B cell (primary cell): ENCODE measurements at regions not wholly inside any gene's neighbourhood (a gene's known extent, or its start where the extent isn't known, plus 50 kb on each side); places are given as distances from the start of the nearest gene placed in this dataset.

Experiments
- ATAC-seq: fragments of 200-7000 bp; cut with Tn5 transposase; one replicate; pipeline ENCODE4 v1.10.0; 2021; ENCODE audit warnings: low read depth, mild to moderate bottlenecking, moderate number of reproducible peaks, moderate library complexity
- CTCF ChIA-PET: fragments of 350-600 bp; sonication (Branson Sonifier 250); formaldehyde crosslinking; loops from one replicate; lab custom pipeline; 2021; ENCODE audit warnings: antibody characterized with exemption, inconsistent platforms; lab: Charles Lee
- POLR2A ChIA-PET: fragments of 350-600 bp; sonication (Branson Sonifier 250); formaldehyde crosslinking; loops from one replicate; lab custom pipeline; 2021; ENCODE audit warnings: antibody characterized with exemption; lab: Charles Lee
- DNase-seq: peaks from one replicate; pipeline ENCODE4 v3.0.0; 2013
- H2AFZ ChIP-seq: 2 replicates; pipeline ENCODE4 v1.6.1; 2012; ENCODE audit warnings: mild to moderate bottlenecking, low read depth, low read length; ENCODE audit not compliant: insufficient read depth, poor library complexity, severe bottlenecking
- H3K27ac ChIP-seq, 2 donors: 1 replicate in 1 of 2; 2 replicates in 1 of 2; pipeline ENCODE4 v1.5.1; 2012 to 2013; ENCODE audit warnings: low read length in 2 of 2, mild to moderate bottlenecking in 2 of 2, moderate library complexity in 1 of 2
- H3K27me3 ChIP-seq, 4 experiments: fragments of 200-600 bp in 1 of 4; sonication (generic) in 1 of 4; replicated peaks in 1 of 4; 1 replicate in 2 of 4; 2 replicates in 2 of 4; pipeline versions ENCODE4 v1.6.1 to v1.7.0; 2013 to 2016; ENCODE audit warnings: low read length in 3 of 4, mild to moderate bottlenecking in 2 of 4, mixed read lengths in 1 of 4, moderate library complexity in 1 of 4; ENCODE audit not compliant: insufficient read depth in 4 of 4, control insufficient read depth in 3 of 4; ENCODE audit errors: control extremely low read depth in 1 of 4
- H3K36me3 ChIP-seq, 2 experiments: replicated peaks in 1 of 2; 1 replicate in 1 of 2; 2 replicates in 1 of 2; pipeline versions ENCODE4 v1.6.1 to v1.7.1; 2013; ENCODE audit warnings: low read length in 1 of 2; ENCODE audit not compliant: insufficient read depth in 2 of 2, control insufficient read depth in 1 of 2; ENCODE audit errors: control extremely low read depth in 1 of 2, extremely low read depth in 1 of 2
- H3K4me1 ChIP-seq, 2 donors: fragments of 200-600 bp in 1 of 2; sonication (generic) in 1 of 2; 1 replicate in 1 of 2; 2 replicates in 1 of 2; pipeline versions ENCODE4 v1.5.1 to v1.6.1; 2013 to 2017; ENCODE audit warnings: low read length in 2 of 2; ENCODE audit not compliant: control insufficient read depth in 2 of 2, insufficient read depth in 2 of 2
- H3K4me2 ChIP-seq: replicated peaks from 2 replicates; pipeline ENCODE3; 2012; ENCODE audit warnings: mild to moderate bottlenecking, low read depth, low read length; ENCODE audit not compliant: poor library complexity, severe bottlenecking
- H3K4me3 ChIP-seq, 5 experiments: fragments of 200-600 bp in 1 of 5; sonication (generic) in 1 of 5; 1 replicate in 3 of 5; 2 replicates in 2 of 5; pipeline versions ENCODE4 v1.5.1 to v1.7.0; 2011 to 2016; ENCODE audit warnings: low read length in 4 of 5, mild to moderate bottlenecking in 4 of 5, low read depth in 2 of 5, control low read depth in 1 of 5, moderate library complexity in 1 of 5; ENCODE audit not compliant: insufficient read depth in 1 of 5; ENCODE audit errors: control extremely low read depth in 1 of 5, extremely low read depth in 1 of 5
- H3K79me2 ChIP-seq: fragments of 200-600 bp; sonication (generic); one replicate; pipeline ENCODE4 v1.6.0; 2016; ENCODE audit warnings: low read length; ENCODE audit not compliant: control insufficient read depth, insufficient read depth
- H3K9ac ChIP-seq: fragments of 200-600 bp; sonication (generic); 2 replicates; pipeline ENCODE4 v1.6.1; 2017; ENCODE audit warnings: mild to moderate bottlenecking, low read length, moderate library complexity
- H3K9me3 ChIP-seq, 3 donors: one replicate each; pipeline versions ENCODE4 v1.6.1 to v1.7.1; 2013; ENCODE audit warnings: low read length in 2 of 3; ENCODE audit not compliant: control insufficient read depth in 2 of 3, insufficient read depth in 1 of 3; ENCODE audit errors: control extremely low read depth in 1 of 3
- H4K20me1 ChIP-seq: 2 replicates; pipeline ENCODE4 v1.6.0; 2012; ENCODE audit warnings: mild to moderate bottlenecking, low read length; ENCODE audit not compliant: insufficient read depth, control insufficient read depth, poor library complexity, severe bottlenecking
- H3K27ac Mint-ChIP-seq: one replicate; pipeline ENCODE4 v1.8.0; 2021; ENCODE audit warnings: mixed read lengths
- H3K27me3 Mint-ChIP-seq: one replicate; pipeline ENCODE4 v1.8.0; 2021; ENCODE audit warnings: mixed read lengths
- H3K4me1 Mint-ChIP-seq: one replicate; pipeline ENCODE4 v1.8.0; 2021; ENCODE audit warnings: mixed read lengths
- H3K4me3 Mint-ChIP-seq: one replicate; pipeline ENCODE4 v1.8.0; 2021; ENCODE audit warnings: mixed read lengths
- H3K9me3 Mint-ChIP-seq: one replicate; pipeline ENCODE4 v1.8.0; 2022; ENCODE audit warnings: mixed read lengths; ENCODE audit not compliant: insufficient read depth
- CTCF ChIP-seq: fragments of 200-600 bp; IDR thresholded peaks from one replicate; pipeline ENCODE4 v1.8.0; 2022; ENCODE audit warnings: antibody characterized with exemption, mild to moderate bottlenecking
- EZH2 ChIP-seq: IDR thresholded peaks from 2 replicates; pipeline ENCODE4 v1.6.1; 2012; ENCODE audit warnings: borderline replicate concordance, low read depth, mild to moderate bottlenecking, moderate library complexity, low read length; ENCODE audit not compliant: insufficient read depth, poor library complexity, severe bottlenecking
- WGBS: methylation state at CpG from one replicate; pipeline ENCODE4 v1.1.5; 2013; ENCODE audit warnings: missing lambda C conversion rate; ENCODE audit not compliant: insufficient coverage; 5-methylcytosine and 5-hydroxymethylcytosine counted together
- intact Hi-C: fragments of 100-400 bp; cut with micrococcal nuclease; formaldehyde crosslinking; loops from one replicate; pipeline ENCODE4 v1.10.0; 2022

DNA sequence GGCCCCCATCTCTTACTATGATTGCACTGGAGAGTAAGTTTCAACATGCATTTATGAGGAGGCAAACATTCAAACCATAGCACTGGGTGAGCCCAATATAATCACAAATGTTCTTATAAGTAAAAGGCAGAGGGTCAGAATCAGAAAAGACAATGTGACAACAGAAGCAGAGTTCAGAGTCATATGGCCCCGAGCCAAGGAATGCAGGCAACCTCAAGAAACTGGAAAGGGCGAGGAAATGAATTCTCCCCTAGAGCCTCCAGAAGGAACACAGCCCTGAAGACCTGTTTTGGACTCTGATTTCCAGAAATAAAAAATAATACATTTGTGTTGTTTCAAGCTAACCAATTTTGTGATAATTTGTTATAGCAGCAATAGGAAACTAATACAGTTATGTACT lies 81.3 kb upstream of the ABI3BP start:
- WGBS: 100% methylated on average over 1 of the region's 2 CpGs
- Mint-ChIP-seq H3K9me3 (no peaks in the 10 kb centered on the region), H3K4me1 (no peaks in the 10 kb centered on the region), H3K4me3 (no peak overlapping the region), H3K27ac (no peak overlapping the region), H3K27me3 (peaks cover 3% of the 10 kb centered on the region)
- ChIA-PET CTCF (no interaction called here), POLR2A (no interaction called here)
- H4K20me1 ChIP-seq: no peaks in the 10 kb centered on the region
- no peaks in the 10 kb centered on the region for H3K4me1 ChIP-seq
- no peak overlapping the region for H2AFZ ChIP-seq
- no peaks in the 10 kb centered on the region for H3K9me3 ChIP-seq
- no peak overlapping the region for H3K27ac ChIP-seq
- no peak for ATAC-seq
- H3K4me3 ChIP-seq: no peak overlapping the region
- no peak for TF ChIP-seq CTCF
- H3K36me3 ChIP-seq: no peaks in the 10 kb centered on the region
- no peaks in the 10 kb centered on the region for H3K79me2 ChIP-seq
- intact Hi-C loops: loop anchor here (5.0 kb wide), 1 partner anchor 563 kb away; no protein-coding TSS in a partner anchor
- no peak overlapping the region for H3K9ac ChIP-seq
- H3K4me2 ChIP-seq: no peak overlapping the region
- DNase-seq: no peak
- no peaks in the 10 kb centered on the region for H3K27me3 ChIP-seq

DNA sequence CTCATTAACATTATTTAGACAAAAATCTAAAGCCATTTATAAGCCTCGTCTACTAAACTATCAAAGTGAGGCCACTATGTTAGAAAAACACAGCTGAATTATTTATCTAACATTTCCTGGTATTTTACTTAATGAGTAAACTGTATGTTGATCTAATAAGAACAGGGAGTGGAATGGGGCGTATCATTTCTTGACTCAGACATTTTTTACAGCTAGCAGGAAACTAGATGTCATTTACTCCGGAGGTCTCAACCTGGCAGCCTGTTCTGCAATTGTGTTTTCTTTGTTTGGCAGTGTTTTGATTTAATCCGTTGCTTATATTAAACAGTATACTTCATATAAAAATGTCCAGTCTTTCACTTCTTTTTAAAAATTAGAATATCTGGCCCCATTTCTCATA lies 79.1 kb upstream of the ABI3BP start:
- ATAC-seq: no peak
- WGBS: no CpG with 5 or more reads among the region's 4 CpGs

More for the DNA sequence above, 79.1 kb upstream of the ABI3BP start:
- Mint-ChIP-seq H3K27me3 (peaks cover 3% of the 10 kb centered on the region), H3K4me1 (no peaks in the 10 kb centered on the region), H3K27ac (no peak overlapping the region), H3K4me3 (no peak overlapping the region), H3K9me3 (no peaks in the 10 kb centered on the region)
- Histone ChIP-seq H3K79me2 (no peaks in the 10 kb centered on the region), H3K9ac (no peak overlapping the region), H3K4me2 (no peak overlapping the region), H3K27ac (no peak overlapping the region), H4K20me1 (no peaks in the 10 kb centered on the region), H3K9me3 (no peaks in the 10 kb centered on the region), H3K4me3 (no peak overlapping the region), H2AFZ (no peak overlapping the region), H3K36me3 (no peaks in the 10 kb centered on the region), H3K4me1 (no peaks in the 10 kb centered on the region), H3K27me3 (no peaks in the 10 kb centered on the region)
- DNase-seq: no peak
- CTCF ChIA-PET: interaction anchor here (0.8 to 1.6 kb wide), 5 partner anchors 10 to 314 kb away, joined by 3 to 5 read pairs (median 3); no protein-coding TSS in a partner anchor
- intact Hi-C loops: loop anchor here (5.0 kb wide), 1 partner anchor 565 kb away; no protein-coding TSS in a partner anchor
- TF ChIP-seq CTCF (no peak), EZH2 (no peak)
- POLR2A ChIA-PET: no interaction called here
